Activated naive CD8-positive, alpha-beta T cell (primary cell): ENCODE measurements at regions not wholly inside any gene's neighbourhood (a gene's known extent, or its start where the extent isn't known, plus 50 kb on each side); places are given as distances from the start of the nearest gene placed in this dataset.

ENCODE experiments used
- H3K27ac Mint-ChIP-seq: one replicate; pipeline ENCODE4 v1.8.0; 2021; ENCODE audit warnings: mixed read lengths
- H3K27me3 Mint-ChIP-seq: one replicate; pipeline ENCODE4 v1.8.0; 2021; ENCODE audit warnings: mixed read lengths
- H3K36me3 Mint-ChIP-seq: one replicate; pipeline ENCODE4 v1.8.0; 2021; ENCODE audit warnings: mixed read lengths
- H3K4me1 Mint-ChIP-seq: one replicate; pipeline ENCODE4 v1.8.0; 2021; ENCODE audit warnings: low read depth, mixed read lengths
- H3K4me3 Mint-ChIP-seq: one replicate; pipeline ENCODE4 v1.8.0; 2021; ENCODE audit warnings: mild to moderate bottlenecking, mixed read lengths
- H3K9me3 Mint-ChIP-seq: one replicate; pipeline ENCODE4 v1.8.0; 2021; ENCODE audit warnings: low read depth, mixed read lengths

- peaks cover 10% of the 10 kb centered on the region for H3K27me3 Mint-ChIP-seq
Measured at GRCh38 chr15:98416222-98416855, 232.0 kb upstream of the IGF1R start.

GRCh38 chr15:98417346-98417745, 231.0 kb upstream of the IGF1R start:
- Mint-ChIP-seq H3K27ac (no peak overlapping the region), H3K27me3 (peaks cover 10% of the 10 kb centered on the region), H3K4me3 (no peak overlapping the region), H3K36me3 (no peaks in the 10 kb centered on the region), H3K9me3 (no peaks in the 10 kb centered on the region), H3K4me1 (peaks cover 6% of the 10 kb centered on the region)

More at GRCh38 chr15:98416222-98416855, 232.0 kb upstream of the IGF1R start:
- Mint-ChIP-seq H3K4me3 (no peak overlapping the region), H3K36me3 (no peaks in the 10 kb centered on the region), H3K27ac (no peak overlapping the region), H3K4me1 (peaks cover 3% of the 10 kb centered on the region), H3K9me3 (no peaks in the 10 kb centered on the region)

- H3K4me3 Mint-ChIP-seq: no peak overlapping the region
- peaks cover 6% of the 10 kb centered on the region for H3K4me1 Mint-ChIP-seq
- H3K27ac Mint-ChIP-seq: no peak overlapping the region
- peaks cover 15% of the 10 kb centered on the region for H3K27me3 Mint-ChIP-seq
- no peaks in the 10 kb centered on the region for H3K36me3 Mint-ChIP-seq
- no peaks in the 10 kb centered on the region for H3K9me3 Mint-ChIP-seq
Measured at GRCh38 chr15:98418122-98418521, 230.2 kb upstream of the IGF1R start.

GRCh38 chr15:98419173-98419780, 229.1 kb upstream of the IGF1R start:
- Mint-ChIP-seq H3K27me3 (peaks cover 16% of the 10 kb centered on the region), H3K4me1 (peaks cover 6% of the 10 kb centered on the region), H3K36me3 (no peaks in the 10 kb centered on the region), H3K27ac (no peak overlapping the region), H3K4me3 (no peak overlapping the region), H3K9me3 (no peaks in the 10 kb centered on the region)

- no peak overlapping the region for H3K4me3 Mint-ChIP-seq
- H3K4me1 Mint-ChIP-seq: peaks cover 6% of the 10 kb centered on the region
- no peaks in the 10 kb centered on the region for H3K9me3 Mint-ChIP-seq
- H3K27ac Mint-ChIP-seq: no peak overlapping the region
- H3K27me3 Mint-ChIP-seq: peaks cover 24% of the 10 kb centered on the region
- no peaks in the 10 kb centered on the region for H3K36me3 Mint-ChIP-seq
Measured at GRCh38 chr15:98420837-98421236, 227.5 kb upstream of the IGF1R start.

GRCh38 chr15:98421419-98422129, 226.8 kb upstream of the IGF1R start:
- H3K4me1 Mint-ChIP-seq: peaks cover 6% of the 10 kb centered on the region
- peaks cover 28% of the 10 kb centered on the region for H3K27me3 Mint-ChIP-seq
- no peak overlapping the region for H3K27ac Mint-ChIP-seq
- H3K9me3 Mint-ChIP-seq: no peaks in the 10 kb centered on the region
- no peaks in the 10 kb centered on the region for H3K36me3 Mint-ChIP-seq
- peak overlapping the region; percentile 28 for H3K4me3 Mint-ChIP-seq

- peaks cover 6% of the 10 kb centered on the region for H3K4me1 Mint-ChIP-seq
- H3K9me3 Mint-ChIP-seq: no peaks in the 10 kb centered on the region
- H3K36me3 Mint-ChIP-seq: no peaks in the 10 kb centered on the region
- H3K4me3 Mint-ChIP-seq: no peak overlapping the region
- H3K27ac Mint-ChIP-seq: no peak overlapping the region
- H3K27me3 Mint-ChIP-seq: peaks cover 29% of the 10 kb centered on the region
Measured at GRCh38 chr15:98422130-98422478, 226.2 kb upstream of the IGF1R start.

- H3K27ac Mint-ChIP-seq: no peak overlapping the region
- H3K4me3 Mint-ChIP-seq: no peak overlapping the region
- H3K27me3 Mint-ChIP-seq: peaks cover 42% of the 10 kb centered on the region
- H3K36me3 Mint-ChIP-seq: no peaks in the 10 kb centered on the region
- H3K9me3 Mint-ChIP-seq: no peaks in the 10 kb centered on the region
- H3K4me1 Mint-ChIP-seq: peaks cover 11% of the 10 kb centered on the region
Measured at GRCh38 chr15:98425173-98425572, 223.2 kb upstream of the IGF1R start.

GRCh38 chr15:98427321-98427720, 221.0 kb upstream of the IGF1R start:
- Mint-ChIP-seq H3K36me3 (no peaks in the 10 kb centered on the region), H3K4me3 (peak overlapping the region; percentile 35), H3K27ac (no peak overlapping the region), H3K27me3 (peaks cover 43% of the 10 kb centered on the region), H3K9me3 (no peaks in the 10 kb centered on the region), H3K4me1 (peaks cover 6% of the 10 kb centered on the region)

GRCh38 chr15:98428253-98428989, 219.9 kb upstream of the IGF1R start:
- H3K4me3 Mint-ChIP-seq: peak overlapping the region; percentile 47
- no peaks in the 10 kb centered on the region for H3K9me3 Mint-ChIP-seq
- peaks cover 37% of the 10 kb centered on the region for H3K27me3 Mint-ChIP-seq
- H3K36me3 Mint-ChIP-seq: no peaks in the 10 kb centered on the region
- no peak overlapping the region for H3K27ac Mint-ChIP-seq
- H3K4me1 Mint-ChIP-seq: peaks cover 6% of the 10 kb centered on the region

GRCh38 chr15:98431171-98431570, 217.2 kb upstream of the IGF1R start:
- Mint-ChIP-seq H3K27ac (no peak overlapping the region), H3K4me3 (no peak overlapping the region), H3K36me3 (no peaks in the 10 kb centered on the region), H3K4me1 (peaks cover 6% of the 10 kb centered on the region), H3K9me3 (no peaks in the 10 kb centered on the region), H3K27me3 (peaks cover 27% of the 10 kb centered on the region)

GRCh38 chr15:98433346-98433745, 215.0 kb upstream of the IGF1R start:
- H3K9me3 Mint-ChIP-seq: no peaks in the 10 kb centered on the region
- no peak overlapping the region for H3K27ac Mint-ChIP-seq
- no peaks in the 10 kb centered on the region for H3K36me3 Mint-ChIP-seq
- H3K4me3 Mint-ChIP-seq: no peak overlapping the region
- peaks cover 5% of the 10 kb centered on the region for H3K4me1 Mint-ChIP-seq
- peaks cover 15% of the 10 kb centered on the region for H3K27me3 Mint-ChIP-seq

- H3K4me1 Mint-ChIP-seq: peaks cover 3% of the 10 kb centered on the region
- no peak overlapping the region for H3K27ac Mint-ChIP-seq
- H3K4me3 Mint-ChIP-seq: no peak overlapping the region
- no peaks in the 10 kb centered on the region for H3K36me3 Mint-ChIP-seq
- peaks cover 13% of the 10 kb centered on the region for H3K27me3 Mint-ChIP-seq
- no peaks in the 10 kb centered on the region for H3K9me3 Mint-ChIP-seq
Measured at GRCh38 chr15:98433856-98434255, 214.5 kb upstream of the IGF1R start.

GRCh38 chr15:98437752-98438151, 210.6 kb upstream of the IGF1R start:
- Mint-ChIP-seq H3K9me3 (no peaks in the 10 kb centered on the region), H3K4me1 (peaks cover 2% of the 10 kb centered on the region), H3K27ac (no peak overlapping the region), H3K36me3 (no peaks in the 10 kb centered on the region), H3K4me3 (no peak overlapping the region), H3K27me3 (peaks cover 3% of the 10 kb centered on the region)

GRCh38 chr15:98438326-98438725, 210.0 kb upstream of the IGF1R start:
- peaks cover 3% of the 10 kb centered on the region for H3K27me3 Mint-ChIP-seq
- H3K27ac Mint-ChIP-seq: no peak overlapping the region
- H3K4me3 Mint-ChIP-seq: no peak overlapping the region
- peaks cover 2% of the 10 kb centered on the region for H3K4me1 Mint-ChIP-seq
- no peaks in the 10 kb centered on the region for H3K9me3 Mint-ChIP-seq
- no peaks in the 10 kb centered on the region for H3K36me3 Mint-ChIP-seq
